Neural progenitor cell (in vitro differentiated cells): ENCODE measurements at regions not wholly inside any gene's neighbourhood (a gene's known extent, or its start where the extent isn't known, plus 50 kb on each side); places are given as distances from the start of the nearest gene placed in this dataset.
A peak's percentile ranks its signal among the peaks of the same experiment; 100 is the strongest.

Source experiments
- DNase-seq: peaks from one replicate; pipeline ENCODE4 v3.0.0-alpha.2; 2016; ENCODE audit warnings: low spot score
- H2AFZ ChIP-seq: fragments of 200-600 bp; sonication (generic); replicated peaks from 2 replicates; pipeline ENCODE4 v1.6.1; 2016; ENCODE audit warnings: antibody characterized with exemption
- H3F3A ChIP-seq: fragments of 200-600 bp; sonication (generic); 2 replicates; pipeline ENCODE4 v1.6.1; 2016; ENCODE audit warnings: antibody characterized with exemption, low read depth
- H3K27ac ChIP-seq: fragments of 200-600 bp; sonication (generic); 2 replicates; pipeline ENCODE4 v1.5.1; 2016; ENCODE audit warnings: mild to moderate bottlenecking
- H3K27me3 ChIP-seq: fragments of 200-600 bp; sonication (generic); 2 replicates; pipeline ENCODE4 v1.6.1; 2016; ENCODE audit warnings: mild to moderate bottlenecking, moderate library complexity
- H3K36me3 ChIP-seq: fragments of 200-600 bp; sonication (generic); 2 replicates; pipeline ENCODE4 v1.5.1; 2016
- H3K4me1 ChIP-seq: fragments of 200-600 bp; sonication (generic); 2 replicates; pipeline ENCODE4 v1.6.1; 2016; ENCODE audit warnings: mixed run types
- H3K4me2 ChIP-seq: fragments of 200-600 bp; sonication (generic); 2 replicates; pipeline ENCODE4 v1.6.1; 2016
- H3K4me3 ChIP-seq: fragments of 200-600 bp; sonication (generic); 2 replicates; pipeline ENCODE4 v1.5.1; 2016
- H3K79me2 ChIP-seq: fragments of 200-600 bp; sonication (generic); 2 replicates; pipeline ENCODE4 v1.6.1; 2016; ENCODE audit warnings: low read depth
- H3K9ac ChIP-seq: fragments of 200-600 bp; sonication (generic); 2 replicates; pipeline ENCODE4 v1.6.1; 2016
- H3K9me3 ChIP-seq: fragments of 200-600 bp; sonication (generic); 2 replicates; pipeline ENCODE4 v1.5.1; 2016; ENCODE audit warnings: low read depth
- H4K20me1 ChIP-seq: fragments of 200-600 bp; sonication (generic); 2 replicates; pipeline ENCODE4 v1.6.1; 2016; ENCODE audit warnings: low read depth
- H3K27ac Mint-ChIP-seq: 3 replicates; pipeline ENCODE4 v1.8.0; 2021; ENCODE audit warnings: mixed read lengths
- H3K27me3 Mint-ChIP-seq: 2 replicates; pipeline ENCODE4 v1.8.0; 2022; ENCODE audit warnings: low read depth, mild to moderate bottlenecking, inconsistent platforms, moderate library complexity, mixed read lengths; ENCODE audit not compliant: insufficient read depth
- H3K36me3 Mint-ChIP-seq: 3 replicates; pipeline ENCODE4 v1.8.0; 2021; ENCODE audit warnings: mixed read lengths
- H3K4me1 Mint-ChIP-seq: 3 replicates; pipeline ENCODE4 v1.8.0; 2021; ENCODE audit warnings: mixed read lengths
- H3K4me3 Mint-ChIP-seq: 3 replicates; pipeline ENCODE4 v1.8.0; 2021; ENCODE audit warnings: mild to moderate bottlenecking, moderate library complexity, mixed read lengths
- H3K9me3 Mint-ChIP-seq: 3 replicates; pipeline ENCODE4 v1.8.0; 2020; ENCODE audit warnings: mixed read lengths
- CTCF ChIP-seq: fragments of 200-600 bp; sonication (generic); IDR thresholded peaks from 2 replicates; pipeline ENCODE4 v1.5.1; 2017; ENCODE audit warnings: antibody characterized with exemption, mild to moderate bottlenecking
- EZH2 ChIP-seq: fragments of 200-600 bp; sonication (generic); IDR thresholded peaks from 2 replicates; pipeline ENCODE4 v1.6.1; 2017; ENCODE audit warnings: antibody characterized with exemption, mild to moderate bottlenecking, moderate library complexity
- EZH2phosphoT487 ChIP-seq: fragments of 200-600 bp; sonication (generic); IDR thresholded peaks from 2 replicates; pipeline ENCODE4 v1.6.1; 2017; ENCODE audit warnings: antibody characterized with exemption

DNA sequence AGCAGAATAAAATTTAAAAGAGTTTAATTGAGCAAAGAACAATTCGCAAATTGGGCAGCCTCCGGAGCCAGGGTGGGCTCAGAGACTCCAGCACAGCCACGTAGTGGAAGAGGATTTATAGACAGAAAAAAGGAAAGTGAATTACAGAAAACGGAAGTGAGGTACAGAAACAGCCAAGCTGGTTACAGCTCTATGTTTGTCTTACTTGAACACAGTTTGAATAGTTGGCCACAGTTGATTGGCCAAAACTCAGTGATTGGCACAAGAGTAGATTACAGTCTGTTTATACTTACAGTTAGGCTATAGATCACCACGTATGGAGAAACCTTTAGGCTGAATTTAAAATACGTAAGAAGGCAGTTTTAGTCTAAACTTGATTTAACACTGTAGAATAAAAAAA, 78.8 kb upstream of the NEDD4L start:
- H3K27me3 ChIP-seq: no peaks in the 10 kb centered on the region
- TF ChIP-seq EZH2phosphoT487 (no peak), EZH2 (no peak), CTCF (no peak)
- H3K9me3 ChIP-seq: no peaks in the 10 kb centered on the region
- no peak overlapping the region for H3K27ac Mint-ChIP-seq
- H3K79me2 ChIP-seq: no peaks in the 10 kb centered on the region
- no peak overlapping the region for H3K4me2 ChIP-seq
- DNase-seq: no peak
- H3K4me3 Mint-ChIP-seq: no peak overlapping the region
- no peaks in the 10 kb centered on the region for H3K4me1 ChIP-seq
- H3K9ac ChIP-seq: no peak overlapping the region
- no peak overlapping the region for H2AFZ ChIP-seq
- no peak overlapping the region for H3K4me3 ChIP-seq
- H3K27ac ChIP-seq: no peak overlapping the region
- H3K4me1 Mint-ChIP-seq: no peaks in the 10 kb centered on the region
- H4K20me1 ChIP-seq: no peaks in the 10 kb centered on the region
- H3K36me3 ChIP-seq: no peaks in the 10 kb centered on the region
- H3K9me3 Mint-ChIP-seq: peaks cover 2% of the 10 kb centered on the region
- no peaks in the 10 kb centered on the region for H3F3A ChIP-seq
- H3K36me3 Mint-ChIP-seq: no peaks in the 10 kb centered on the region
- H3K27me3 Mint-ChIP-seq: no peaks in the 10 kb centered on the region

- TF ChIP-seq EZH2 (no peak), EZH2phosphoT487 (no peak), CTCF (no peak)
- Histone ChIP-seq H4K20me1 (no peaks in the 10 kb centered on the region), H3K4me3 (no peak overlapping the region), H3K9me3 (no peaks in the 10 kb centered on the region), H3K27ac (no peak overlapping the region), H3K79me2 (no peaks in the 10 kb centered on the region), H3F3A (no peaks in the 10 kb centered on the region), H3K36me3 (no peaks in the 10 kb centered on the region), H2AFZ (no peak overlapping the region), H3K4me1 (no peaks in the 10 kb centered on the region), H3K9ac (no peak overlapping the region), H3K27me3 (no peaks in the 10 kb centered on the region), H3K4me2 (no peak overlapping the region)
- Mint-ChIP-seq H3K27me3 (peaks cover 1% of the 10 kb centered on the region), H3K27ac (no peak overlapping the region), H3K4me1 (no peaks in the 10 kb centered on the region), H3K36me3 (no peaks in the 10 kb centered on the region), H3K9me3 (no peaks in the 10 kb centered on the region), H3K4me3 (no peak overlapping the region)
- DNase-seq: no peak
These were observed 82.0 kb upstream of the NEDD4L start for GRCh38 chr18:57961876-57962505.

GRCh38 chr18:57961411-57961810, 82.6 kb upstream of the NEDD4L start:
- Histone ChIP-seq H3K9ac (no peak overlapping the region), H3K4me1 (no peaks in the 10 kb centered on the region), H2AFZ (no peak overlapping the region), H3K79me2 (no peaks in the 10 kb centered on the region), H3K27me3 (no peaks in the 10 kb centered on the region), H3K36me3 (no peaks in the 10 kb centered on the region), H3K9me3 (no peaks in the 10 kb centered on the region), H3F3A (no peaks in the 10 kb centered on the region), H3K27ac (no peak overlapping the region), H3K4me3 (no peak overlapping the region), H3K4me2 (no peak overlapping the region), H4K20me1 (no peaks in the 10 kb centered on the region)
- no peaks in the 10 kb centered on the region for H3K4me1 Mint-ChIP-seq
- no peaks in the 10 kb centered on the region for H3K9me3 Mint-ChIP-seq
- TF ChIP-seq CTCF: no peak
- TF ChIP-seq EZH2: no peak
- no peak for TF ChIP-seq EZH2phosphoT487
- no peaks in the 10 kb centered on the region for H3K36me3 Mint-ChIP-seq
- no peak overlapping the region for H3K4me3 Mint-ChIP-seq
- DNase-seq: no peak
- peaks cover 2% of the 10 kb centered on the region for H3K27me3 Mint-ChIP-seq
- peak overlapping the region; percentile 81 for H3K27ac Mint-ChIP-seq
